ENCODE measurements at regions not wholly inside any gene's neighbourhood (a gene's known extent, or its start where the extent isn't known, plus 50 kb on each side); places are given as distances from the start of the nearest gene placed in this dataset.

- H3K4me3 ChIP-seq (ENCODE audit: control extremely low read depth in 1 of 5, extremely low read depth in 1 of 5, insufficient read depth in 1 of 5, low read depth in 2 of 5, low read length in 4 of 5) = no peak overlapping the region
- no peak overlapping the region for H2AFZ ChIP-seq (ENCODE audit: insufficient read depth, low read depth, low read length, poor library complexity, severe bottlenecking)
- DNase-seq = no peak
- no peaks in the 10 kb centered on the region for H3K9me3 Mint-ChIP-seq (ENCODE audit: insufficient read depth)
- TF ChIP-seq EZH2 (IDR thresholded peaks at IDR 0.05; ENCODE audit: borderline replicate concordance, insufficient read depth, low read depth, low read length, poor library complexity, severe bottlenecking) = no peak
- no peak for TF ChIP-seq CTCF (IDR thresholded peaks at IDR 0.05)
- H3K4me1 ChIP-seq (ENCODE audit: control insufficient read depth in 2 of 2, insufficient read depth in 2 of 2, low read length in 2 of 2) = peaks cover 5 to 13% of the 10 kb centered on the region in 2 donors
- no peak overlapping the region for H3K4me2 ChIP-seq (replicated peaks; ENCODE audit: low read depth, low read length, poor library complexity, severe bottlenecking)
- no peak overlapping the region for H3K27ac ChIP-seq (ENCODE audit: low read length in 2 of 2)
- no peak overlapping the region for H3K4me3 Mint-ChIP-seq
- 100% methylated on average over 1 of the region's 2 CpGs for WGBS (ENCODE audit: insufficient coverage)
- no peaks in the 10 kb centered on the region for H3K27me3 ChIP-seq (replicated peaks in 1 of 4; ENCODE audit: control extremely low read depth in 1 of 4, control insufficient read depth in 3 of 4, insufficient read depth in 4 of 4, low read length in 3 of 4)
- no peaks in the 10 kb centered on the region for H3K36me3 ChIP-seq (replicated peaks in 1 of 2; ENCODE audit: control extremely low read depth in 1 of 2, control insufficient read depth in 1 of 2, extremely low read depth in 1 of 2, insufficient read depth in 2 of 2, low read length in 1 of 2)
- no peak overlapping the region for H3K9ac ChIP-seq (ENCODE audit: low read length)
- H3K27me3 Mint-ChIP-seq = no peaks in the 10 kb centered on the region
- H3K9me3 ChIP-seq (ENCODE audit: control extremely low read depth in 1 of 3, control insufficient read depth in 2 of 3, insufficient read depth in 1 of 3, low read length in 2 of 3) = no peaks in the 10 kb centered on the region
- H3K4me1 Mint-ChIP-seq = peaks cover 20% of the 10 kb centered on the region
- H4K20me1 ChIP-seq (ENCODE audit: control insufficient read depth, insufficient read depth, low read length, poor library complexity, severe bottlenecking) = no peaks in the 10 kb centered on the region
- ChIA-PET POLR2A (no interaction called here), CTCF (no interaction called here)
- H3K27ac Mint-ChIP-seq = no peak overlapping the region
- intact Hi-C loops (cut with micrococcal nuclease) = no loop called here
- ATAC-seq (ENCODE audit: low read depth) = no peak
- H3K79me2 ChIP-seq (ENCODE audit: control insufficient read depth, insufficient read depth, low read length) = no peaks in the 10 kb centered on the region
Measured at GRCh38 chr13:22289711-22290110, 618.8 kb downstream of the FGF9 start.

- Histone ChIP-seq H3K79me2 (ENCODE audit: control insufficient read depth, insufficient read depth, low read length) (no peaks in the 10 kb centered on the region), H3K4me2 (replicated peaks; ENCODE audit: low read depth, low read length, poor library complexity, severe bottlenecking) (no peak overlapping the region), H3K4me3 (ENCODE audit: control extremely low read depth in 1 of 5, extremely low read depth in 1 of 5, insufficient read depth in 1 of 5, low read depth in 2 of 5, low read length in 4 of 5) (no peak overlapping the region), H3K27ac (ENCODE audit: low read length in 2 of 2) (no peak overlapping the region), H2AFZ (ENCODE audit: insufficient read depth, low read depth, low read length, poor library complexity, severe bottlenecking) (no peak overlapping the region), H3K4me1 (ENCODE audit: control insufficient read depth in 2 of 2, insufficient read depth in 2 of 2, low read length in 2 of 2) (no peaks in the 10 kb centered on the region), H4K20me1 (ENCODE audit: control insufficient read depth, insufficient read depth, low read length, poor library complexity, severe bottlenecking) (no peaks in the 10 kb centered on the region), H3K9me3 (ENCODE audit: control extremely low read depth in 1 of 3, control insufficient read depth in 2 of 3, insufficient read depth in 1 of 3, low read length in 2 of 3) (peaks cover 1 to 13% (median 6%) of the 10 kb centered on the region in 3 donors), H3K9ac (ENCODE audit: low read length) (no peak overlapping the region), H3K27me3 (replicated peaks in 1 of 4; ENCODE audit: control extremely low read depth in 1 of 4, control insufficient read depth in 3 of 4, insufficient read depth in 4 of 4, low read length in 3 of 4) (no peaks in the 10 kb centered on the region), H3K36me3 (replicated peaks in 1 of 2; ENCODE audit: control extremely low read depth in 1 of 2, control insufficient read depth in 1 of 2, extremely low read depth in 1 of 2, insufficient read depth in 2 of 2, low read length in 1 of 2) (no peaks in the 10 kb centered on the region)
- intact Hi-C loops (cut with micrococcal nuclease) = loop anchor here (5.0 kb wide), 1 partner anchor 661 kb away; no protein-coding TSS in a partner anchor
- Mint-ChIP-seq H3K4me1 (no peaks in the 10 kb centered on the region), H3K4me3 (no peak overlapping the region), H3K27ac (no peak overlapping the region), H3K9me3 (ENCODE audit: insufficient read depth) (peaks cover 3% of the 10 kb centered on the region), H3K27me3 (peaks cover 2% of the 10 kb centered on the region)
- no peak for ATAC-seq (ENCODE audit: low read depth)
- ChIA-PET POLR2A (no interaction called here), CTCF (interaction anchor here (0.6 to 1.6 kb wide), 3 partner anchors 20 to 1113 kb away, joined by 3 to 7 read pairs (median 7); no protein-coding TSS in a partner anchor)
- 100% methylated on average over 1 of the region's 3 CpGs for WGBS (ENCODE audit: insufficient coverage)
- no peak for DNase-seq
- TF ChIP-seq EZH2 (IDR thresholded peaks at IDR 0.05; ENCODE audit: borderline replicate concordance, insufficient read depth, low read depth, low read length, poor library complexity, severe bottlenecking) = no peak
- no peak for TF ChIP-seq CTCF (IDR thresholded peaks at IDR 0.05)
Measured at GRCh38 chr13:22298530-22298929, 627.7 kb downstream of the FGF9 start.

Data from B cell (primary cell).